ENCODE measurements at regions not wholly inside any gene's neighbourhood (a gene's known extent, or its start where the extent isn't known, plus 50 kb on each side); places are given as distances from the start of the nearest gene placed in this dataset.

DNA sequence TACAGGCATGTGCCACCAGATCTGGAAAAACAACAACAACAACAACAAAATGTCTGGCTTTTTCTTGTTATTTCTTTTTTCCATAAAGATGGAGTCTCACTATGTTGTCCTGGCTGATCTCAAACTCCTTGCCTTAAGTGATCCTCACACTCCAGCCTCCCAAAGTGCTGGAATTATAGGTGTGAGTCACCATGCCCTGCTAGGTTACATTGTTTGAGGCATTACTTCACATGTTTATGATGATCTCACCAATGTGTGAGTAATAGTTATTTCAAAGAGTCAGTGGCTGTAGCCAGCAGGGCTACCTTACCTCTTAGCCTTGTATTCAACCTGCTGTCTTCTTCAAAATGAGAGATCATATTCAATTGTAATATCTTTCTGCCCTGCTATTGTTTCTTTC is 445.7 kb downstream of the AMY1C start:
- TF ChIP-seq YY1 (IDR thresholded peaks at IDR 0.05): no peak
- TF ChIP-seq, protein P1, sequence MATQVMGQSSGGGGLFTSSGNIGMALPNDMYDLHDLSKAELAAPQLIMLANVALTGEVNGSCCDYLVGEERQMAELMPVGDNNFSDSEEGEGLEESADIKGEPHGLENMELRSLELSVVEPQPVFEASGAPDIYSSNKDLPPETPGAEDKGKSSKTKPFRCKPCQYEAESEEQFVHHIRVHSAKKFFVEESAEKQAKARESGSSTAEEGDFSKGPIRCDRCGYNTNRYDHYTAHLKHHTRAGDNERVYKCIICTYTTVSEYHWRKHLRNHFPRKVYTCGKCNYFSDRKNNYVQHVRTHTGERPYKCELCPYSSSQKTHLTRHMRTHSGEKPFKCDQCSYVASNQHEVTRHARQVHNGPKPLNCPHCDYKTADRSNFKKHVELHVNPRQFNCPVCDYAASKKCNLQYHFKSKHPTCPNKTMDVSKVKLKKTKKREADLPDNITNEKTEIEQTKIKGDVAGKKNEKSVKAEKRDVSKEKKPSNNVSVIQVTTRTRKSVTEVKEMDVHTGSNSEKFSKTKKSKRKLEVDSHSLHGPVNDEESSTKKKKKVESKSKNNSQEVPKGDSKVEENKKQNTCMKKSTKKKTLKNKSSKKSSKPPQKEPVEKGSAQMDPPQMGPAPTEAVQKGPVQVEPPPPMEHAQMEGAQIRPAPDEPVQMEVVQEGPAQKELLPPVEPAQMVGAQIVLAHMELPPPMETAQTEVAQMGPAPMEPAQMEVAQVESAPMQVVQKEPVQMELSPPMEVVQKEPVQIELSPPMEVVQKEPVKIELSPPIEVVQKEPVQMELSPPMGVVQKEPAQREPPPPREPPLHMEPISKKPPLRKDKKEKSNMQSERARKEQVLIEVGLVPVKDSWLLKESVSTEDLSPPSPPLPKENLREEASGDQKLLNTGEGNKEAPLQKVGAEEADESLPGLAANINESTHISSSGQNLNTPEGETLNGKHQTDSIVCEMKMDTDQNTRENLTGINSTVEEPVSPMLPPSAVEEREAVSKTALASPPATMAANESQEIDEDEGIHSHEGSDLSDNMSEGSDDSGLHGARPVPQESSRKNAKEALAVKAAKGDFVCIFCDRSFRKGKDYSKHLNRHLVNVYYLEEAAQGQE (IDR thresholded peaks at IDR 0.05): no peak
- TF ChIP-seq, protein P2, sequence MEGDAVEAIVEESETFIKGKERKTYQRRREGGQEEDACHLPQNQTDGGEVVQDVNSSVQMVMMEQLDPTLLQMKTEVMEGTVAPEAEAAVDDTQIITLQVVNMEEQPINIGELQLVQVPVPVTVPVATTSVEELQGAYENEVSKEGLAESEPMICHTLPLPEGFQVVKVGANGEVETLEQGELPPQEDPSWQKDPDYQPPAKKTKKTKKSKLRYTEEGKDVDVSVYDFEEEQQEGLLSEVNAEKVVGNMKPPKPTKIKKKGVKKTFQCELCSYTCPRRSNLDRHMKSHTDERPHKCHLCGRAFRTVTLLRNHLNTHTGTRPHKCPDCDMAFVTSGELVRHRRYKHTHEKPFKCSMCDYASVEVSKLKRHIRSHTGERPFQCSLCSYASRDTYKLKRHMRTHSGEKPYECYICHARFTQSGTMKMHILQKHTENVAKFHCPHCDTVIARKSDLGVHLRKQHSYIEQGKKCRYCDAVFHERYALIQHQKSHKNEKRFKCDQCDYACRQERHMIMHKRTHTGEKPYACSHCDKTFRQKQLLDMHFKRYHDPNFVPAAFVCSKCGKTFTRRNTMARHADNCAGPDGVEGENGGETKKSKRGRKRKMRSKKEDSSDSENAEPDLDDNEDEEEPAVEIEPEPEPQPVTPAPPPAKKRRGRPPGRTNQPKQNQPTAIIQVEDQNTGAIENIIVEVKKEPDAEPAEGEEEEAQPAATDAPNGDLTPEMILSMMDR (IDR thresholded peaks at IDR 0.05; ENCODE audit: low read depth, low read length, missing input control): no peak
- TF ChIP-seq RAD21 (IDR thresholded peaks at IDR 0.05): no peak
- TF ChIP-seq EGR1 (IDR thresholded peaks at IDR 0.05; ENCODE audit: low read depth in 2 of 2): no peak
- TF ChIP-seq FOXA1 (IDR thresholded peaks at IDR 0.05): no peak
- no peak for TF ChIP-seq GABPA (IDR thresholded peaks at IDR 0.05 in 1 of 2, conservative IDR thresholded peaks at IDR 0.05 in 1 of 2)
- TF ChIP-seq TAF1 (conservative IDR thresholded peaks at IDR 0.05): no peak
- no peak for TF ChIP-seq NR2F2 (IDR thresholded peaks at IDR 0.05)
- TF ChIP-seq RXRA (IDR thresholded peaks at IDR 0.05): no peak
- no peak for TF ChIP-seq SP1 (IDR thresholded peaks at IDR 0.05)
- TF ChIP-seq, protein P3, sequence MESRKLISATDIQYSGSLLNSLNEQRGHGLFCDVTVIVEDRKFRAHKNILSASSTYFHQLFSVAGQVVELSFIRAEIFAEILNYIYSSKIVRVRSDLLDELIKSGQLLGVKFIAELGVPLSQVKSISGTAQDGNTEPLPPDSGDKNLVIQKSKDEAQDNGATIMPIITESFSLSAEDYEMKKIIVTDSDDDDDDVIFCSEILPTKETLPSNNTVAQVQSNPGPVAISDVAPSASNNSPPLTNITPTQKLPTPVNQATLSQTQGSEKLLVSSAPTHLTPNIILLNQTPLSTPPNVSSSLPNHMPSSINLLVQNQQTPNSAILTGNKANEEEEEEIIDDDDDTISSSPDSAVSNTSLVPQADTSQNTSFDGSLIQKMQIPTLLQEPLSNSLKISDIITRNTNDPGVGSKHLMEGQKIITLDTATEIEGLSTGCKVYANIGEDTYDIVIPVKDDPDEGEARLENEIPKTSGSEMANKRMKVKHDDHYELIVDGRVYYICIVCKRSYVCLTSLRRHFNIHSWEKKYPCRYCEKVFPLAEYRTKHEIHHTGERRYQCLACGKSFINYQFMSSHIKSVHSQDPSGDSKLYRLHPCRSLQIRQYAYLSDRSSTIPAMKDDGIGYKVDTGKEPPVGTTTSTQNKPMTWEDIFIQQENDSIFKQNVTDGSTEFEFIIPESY (IDR thresholded peaks at IDR 0.05): no peak
- TF ChIP-seq, protein P4, sequence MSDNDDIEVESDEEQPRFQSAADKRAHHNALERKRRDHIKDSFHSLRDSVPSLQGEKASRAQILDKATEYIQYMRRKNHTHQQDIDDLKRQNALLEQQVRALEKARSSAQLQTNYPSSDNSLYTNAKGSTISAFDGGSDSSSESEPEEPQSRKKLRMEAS (IDR thresholded peaks at IDR 0.05): no peak
- TF ChIP-seq JUND (IDR thresholded peaks at IDR 0.05): no peak

Data from liver (tissue), 3 donors.